Common myeloid progenitor, CD34-positive (primary cell): ENCODE measurements at regions not wholly inside any gene's neighbourhood (a gene's known extent, or its start where the extent isn't known, plus 50 kb on each side); places are given as distances from the start of the nearest gene placed in this dataset.

Experiments used
- CTCF ChIA-PET: fragments of 350-600 bp; sonication (Branson Sonifier 250); formaldehyde crosslinking; loops from one replicate; lab custom pipeline; 2021; ENCODE audit warnings: antibody characterized with exemption; lab: Charles Lee
- POLR2A ChIA-PET: fragments of 350-600 bp; sonication (Branson Sonifier 250); formaldehyde crosslinking; loops from one replicate; lab custom pipeline; 2021; ENCODE audit warnings: antibody characterized with exemption; lab: Charles Lee
- DNase-seq, 3 donors: peaks; one replicate each; pipeline versions ENCODE4 v3.0.0 to v3.0.0-alpha.2; 2013
- H3K27ac ChIP-seq, 2 experiments: 1 replicate in 1 of 2; 2 replicates in 1 of 2; pipeline ENCODE4 v1.7.0; 2013; ENCODE audit warnings: inconsistent platforms in 2 of 2, low read length in 2 of 2, mild to moderate bottlenecking in 2 of 2, low read depth in 1 of 2, moderate library complexity in 1 of 2; ENCODE audit not compliant: severe bottlenecking in 2 of 2, insufficient read depth in 1 of 2, poor library complexity in 1 of 2
- H3K27me3 ChIP-seq, 5 experiments: replicated peaks in 2 of 5; 1 replicate in 3 of 5; 2 replicates in 2 of 5; pipeline versions ENCODE4 v1.6.1 to v1.7.0; 2013; ENCODE audit warnings: low read length in 4 of 5, mild to moderate bottlenecking in 2 of 5, moderate library complexity in 2 of 5, inconsistent platforms in 1 of 5; ENCODE audit not compliant: insufficient read depth in 5 of 5, control insufficient read depth in 4 of 5
- H3K36me3 ChIP-seq, 4 experiments: 1 replicate in 2 of 4; 2 replicates in 2 of 4; pipeline versions ENCODE4 v1.6.1 to v1.7.0; 2013; ENCODE audit warnings: low read length in 3 of 4, control low read depth in 1 of 4, mild to moderate bottlenecking in 1 of 4; ENCODE audit not compliant: control insufficient read depth in 4 of 4, insufficient read depth in 4 of 4
- H3K4me1 ChIP-seq, 4 experiments: 1 replicate in 3 of 4; 2 replicates in 1 of 4; pipeline versions ENCODE4 v1.6.1 to v1.7.1; 2013; ENCODE audit warnings: low read length in 3 of 4, mild to moderate bottlenecking in 3 of 4, control low read depth in 1 of 4, inconsistent platforms in 1 of 4, moderate library complexity in 1 of 4; ENCODE audit not compliant: control insufficient read depth in 4 of 4, insufficient read depth in 4 of 4; ENCODE audit errors: control extremely low read depth in 1 of 4
- H3K4me3 ChIP-seq, 7 experiments: 1 replicate in 4 of 7; 2 replicates in 3 of 7; pipeline versions ENCODE4 v1.5.1 to v1.7.0; 2013; ENCODE audit warnings: mild to moderate bottlenecking in 7 of 7, low read length in 6 of 7, moderate library complexity in 6 of 7, inconsistent platforms in 2 of 7, low read depth in 2 of 7, control low read depth in 1 of 7; ENCODE audit not compliant: insufficient read depth in 4 of 7, control insufficient read depth in 1 of 7; ENCODE audit errors: extremely low read depth in 1 of 7
- H3K9me3 ChIP-seq, 5 experiments: 1 replicate in 4 of 5; 2 replicates in 1 of 5; pipeline versions ENCODE4 v1.6.1 to v1.7.1; 2013; ENCODE audit warnings: low read length in 4 of 5, mild to moderate bottlenecking in 2 of 5, inconsistent platforms in 1 of 5, low read depth in 1 of 5, moderate library complexity in 1 of 5; ENCODE audit not compliant: control insufficient read depth in 4 of 5, insufficient read depth in 2 of 5; ENCODE audit errors: control extremely low read depth in 1 of 5
- WGBS: methylation state at CpG from one replicate; pipeline ENCODE4 v1.1.5; 2013; ENCODE audit not compliant: insufficient coverage; 5-methylcytosine and 5-hydroxymethylcytosine counted together

GRCh38 chr18:25764777-25765176 lies 325.6 kb downstream of the SS18 start:
- Histone ChIP-seq H3K9me3 (peaks cover 0 to 3% (median 2%) of the 10 kb centered on the region in 5 experiments), H3K36me3 (no peaks in the 10 kb centered on the region), H3K27ac (no peak overlapping the region), H3K4me3 (no peak overlapping the region), H3K4me1 (no peaks in the 10 kb centered on the region), H3K27me3 (no peaks in the 10 kb centered on the region)
- POLR2A ChIA-PET, result no interaction called here
- WGBS, result 100% methylated on average over 2 of the region's 4 CpGs
- CTCF ChIA-PET, result no interaction called here
- no peak for DNase-seq

- no peaks in the 10 kb centered on the region for H3K27me3 ChIP-seq
- WGBS, result no CpG with 5 or more reads among the region's 1 CpG
- no peak overlapping the region for H3K4me3 ChIP-seq
- no peaks in the 10 kb centered on the region for H3K36me3 ChIP-seq
- DNase-seq, result no peak
- H3K27ac ChIP-seq, result no peak overlapping the region
- H3K9me3 ChIP-seq, result no peaks in the 10 kb centered on the region
- ChIA-PET CTCF (no interaction called here), POLR2A (no interaction called here)
- no peaks in the 10 kb centered on the region for H3K4me1 ChIP-seq
Observed at GRCh38 chr18:25759111-25759510, 331.3 kb downstream of the SS18 start.

GRCh38 chr18:25743646-25744151 lies 346.7 kb downstream of the SS18 start:
- Histone ChIP-seq H3K36me3 (no peaks in the 10 kb centered on the region), H3K27me3 (no peaks in the 10 kb centered on the region), H3K9me3 (no peaks in the 10 kb centered on the region), H3K27ac (no peak overlapping the region), H3K4me3 (no peak overlapping the region), H3K4me1 (no peaks in the 10 kb centered on the region)
- ChIA-PET CTCF (no interaction called here), POLR2A (no interaction called here)
- WGBS, result 98% methylated on average over 7 of the region's 7 CpGs
- no peak for DNase-seq

- Histone ChIP-seq H3K27me3 (peaks cover 0 to 2% (median 0%) of the 10 kb centered on the region in 5 experiments), H3K36me3 (no peaks in the 10 kb centered on the region), H3K9me3 (peaks cover 0 to 4% (median 0%) of the 10 kb centered on the region in 5 experiments), H3K27ac (no peak overlapping the region), H3K4me3 (no peak overlapping the region), H3K4me1 (no peaks in the 10 kb centered on the region)
- CTCF ChIA-PET, result no interaction called here
- POLR2A ChIA-PET, result no interaction called here
- WGBS, result 94% methylated on average over 2 of the region's 2 CpGs
- no peak for DNase-seq
Observed at GRCh38 chr18:25739376-25739775, 351.0 kb downstream of the SS18 start.

GRCh38 chr18:25737710-25738311 lies 352.6 kb downstream of the SS18 start:
- POLR2A ChIA-PET, result no interaction called here
- no peak overlapping the region for H3K4me3 ChIP-seq
- peaks cover 0 to 4% (median 0%) of the 10 kb centered on the region in 5 experiments for H3K9me3 ChIP-seq
- CTCF ChIA-PET, result no interaction called here
- no peaks in the 10 kb centered on the region for H3K4me1 ChIP-seq
- H3K36me3 ChIP-seq, result no peaks in the 10 kb centered on the region
- no peak for DNase-seq
- whole genome bisulfite sequencing, result 96% methylated on average over 3 of the region's 7 CpGs
- no peak overlapping the region for H3K27ac ChIP-seq
- peaks cover 0 to 2% (median 0%) of the 10 kb centered on the region in 5 experiments for H3K27me3 ChIP-seq

- POLR2A ChIA-PET, result no interaction called here
- peaks cover 0 to 2% (median 0%) of the 10 kb centered on the region in 5 experiments for H3K27me3 ChIP-seq
- H3K4me1 ChIP-seq, result no peaks in the 10 kb centered on the region
- H3K27ac ChIP-seq, result no peak overlapping the region
- H3K4me3 ChIP-seq, result no peak overlapping the region
- no peak for DNase-seq
- H3K36me3 ChIP-seq, result no peaks in the 10 kb centered on the region
- WGBS, result 98% methylated on average over 4 of the region's 5 CpGs
- peaks cover 0 to 4% (median 0%) of the 10 kb centered on the region in 5 experiments for H3K9me3 ChIP-seq
- CTCF ChIA-PET, result no interaction called here
Observed at GRCh38 chr18:25736516-25736915, 353.9 kb downstream of the SS18 start.

- Histone ChIP-seq H3K27ac (no peak overlapping the region), H3K27me3 (peaks cover 0 to 2% (median 0%) of the 10 kb centered on the region in 5 experiments), H3K36me3 (no peaks in the 10 kb centered on the region), H3K9me3 (peaks cover 0 to 7% (median 3%) of the 10 kb centered on the region in 5 experiments), H3K4me3 (no peak overlapping the region), H3K4me1 (no peaks in the 10 kb centered on the region)
- ChIA-PET POLR2A (no interaction called here), CTCF (no interaction called here)
- WGBS, result 90% methylated on average over 8 of the region's 8 CpGs
- no peak for DNase-seq
Observed at GRCh38 chr18:25735459-25735858, 355.0 kb downstream of the SS18 start.
